GF-D8 (cell line): ENCODE measurements at regions not wholly inside any gene's neighbourhood (a gene's known extent, or its start where the extent isn't known, plus 50 kb on each side); places are given as distances from the start of the nearest gene placed in this dataset.

Experiments used
- DNase-seq: peaks from one replicate; lab custom pipeline; 2025; lab: John Stamatoyannopoulos, UW

- DNase-seq: no peak
Observed at GRCh38 chr2:223226264-223226663, 174.3 kb downstream of the KCNE4 start.

DNA sequence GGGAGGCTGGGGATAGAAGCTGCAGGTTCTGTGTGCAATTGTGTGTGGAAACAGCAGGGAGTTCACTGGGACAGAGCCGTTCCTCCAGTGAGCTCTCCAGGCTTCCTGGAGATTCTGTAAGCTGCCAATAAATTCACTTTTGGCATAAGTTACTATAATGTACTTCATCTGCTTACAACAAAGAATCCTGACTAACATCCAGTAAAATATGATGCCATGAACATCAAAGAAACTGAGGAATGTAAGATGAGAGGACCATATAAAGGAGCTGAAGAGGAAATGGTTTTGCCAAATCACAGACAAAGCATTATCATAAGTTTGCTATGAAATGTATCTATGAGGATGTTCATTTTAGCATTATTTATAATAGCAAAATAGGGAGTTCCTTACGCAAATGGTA is 175.3 kb downstream of the KCNE4 start:
- no peak for DNase-seq

DNA sequence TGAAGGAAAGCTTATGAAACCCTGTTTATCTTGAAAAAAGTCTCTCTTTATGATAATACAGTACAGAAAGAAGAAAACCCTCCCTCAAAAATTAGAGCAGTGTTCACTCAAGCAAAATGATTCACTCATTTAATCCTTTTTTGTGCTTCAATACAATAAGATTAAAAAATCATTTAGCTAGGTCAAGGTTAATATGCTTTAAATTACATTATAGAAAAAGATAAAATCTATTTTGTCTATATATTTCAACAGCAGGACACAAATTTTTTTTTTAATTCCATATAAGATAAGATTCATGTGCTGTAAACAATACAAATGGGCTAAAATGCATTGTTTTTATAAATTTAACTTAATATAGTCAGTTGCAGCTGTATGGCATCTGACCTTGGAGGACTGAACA is 176.9 kb downstream of the KCNE4 start:
- DNase-seq: no peak

DNA sequence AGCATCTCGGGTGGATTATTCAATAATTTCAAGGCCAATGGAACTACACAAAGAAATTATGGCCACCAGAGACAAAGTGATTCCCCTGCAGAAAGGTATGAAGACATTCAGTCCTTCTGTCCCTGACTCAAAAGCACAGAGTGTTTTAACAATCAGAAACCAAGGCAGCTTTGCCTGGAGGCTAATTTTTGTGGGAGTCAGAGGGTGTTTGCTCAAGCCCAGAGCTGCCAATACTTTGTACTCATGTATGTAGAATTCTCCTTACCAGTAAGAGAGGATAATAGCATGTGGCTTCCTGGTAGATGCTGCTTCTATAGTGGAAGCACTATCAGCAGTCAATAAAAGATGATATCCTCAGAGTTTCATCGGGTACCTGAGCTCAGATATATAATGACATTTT is 178.4 kb downstream of the KCNE4 start:
- DNase-seq: no peak

DNA sequence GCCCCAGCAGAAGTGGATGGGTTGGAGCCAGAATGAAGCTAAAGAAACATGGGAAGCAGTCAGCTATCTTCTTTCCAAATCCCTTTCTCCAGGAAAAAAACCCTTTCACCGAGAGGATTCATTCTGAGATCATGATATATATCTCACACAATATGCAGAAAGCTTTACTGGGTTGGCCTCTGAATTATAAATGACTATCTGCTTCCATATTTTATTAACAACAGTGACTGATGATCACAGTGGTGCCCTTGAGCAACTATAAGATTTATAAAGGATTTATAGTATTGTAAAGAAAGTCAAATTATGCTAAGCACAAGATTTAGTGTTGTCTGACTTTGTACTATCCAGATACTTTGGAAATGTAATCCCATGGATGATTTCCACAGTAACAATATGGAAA is 180.3 kb downstream of the KCNE4 start:
- no peak for DNase-seq

GRCh38 chr2:223232896-223233295 is 180.9 kb downstream of the KCNE4 start:
- no peak for DNase-seq

DNA sequence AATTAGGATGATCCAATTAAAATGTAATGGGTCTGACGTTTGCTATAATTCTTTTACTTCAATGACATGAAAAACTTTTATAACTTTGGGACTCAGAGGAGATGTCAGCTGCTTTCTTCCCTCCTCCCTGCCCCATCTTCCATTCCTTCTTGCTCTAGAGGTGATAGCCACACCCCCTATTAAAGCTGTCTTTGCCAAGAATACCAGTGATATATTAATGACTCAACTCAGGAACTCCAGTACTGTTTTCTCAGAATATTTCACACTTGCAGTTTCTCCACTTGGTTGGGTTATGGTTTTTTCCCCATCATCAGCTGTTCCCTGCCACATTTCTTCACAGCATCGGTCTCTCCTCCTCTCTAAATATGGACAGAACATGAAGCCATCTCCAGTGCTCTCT is 184.0 kb downstream of the KCNE4 start:
- DNase-seq: no peak

- no peak for DNase-seq
Observed at GRCh38 chr2:223238301-223238700, 186.3 kb downstream of the KCNE4 start.

DNA sequence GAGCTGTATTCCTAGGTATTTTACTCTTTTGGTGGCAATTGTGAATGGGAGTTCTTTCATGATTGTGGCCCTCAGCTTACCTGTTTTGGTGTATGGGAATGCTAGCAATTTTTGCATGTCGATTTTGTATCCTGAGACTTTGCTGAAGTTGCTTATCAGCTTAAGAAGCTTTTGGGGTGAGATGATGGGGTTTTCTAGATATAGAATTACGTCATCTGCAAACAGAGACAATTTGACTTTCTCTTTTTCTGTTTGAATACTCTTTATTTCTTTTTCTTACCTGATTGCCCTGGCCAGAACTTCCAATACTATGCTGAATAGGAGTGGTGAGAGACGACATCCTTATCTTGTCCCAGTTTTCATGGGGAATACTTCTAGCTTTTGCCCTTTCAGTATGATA is 191.2 kb downstream of the KCNE4 start:
- DNase-seq: no peak

DNA sequence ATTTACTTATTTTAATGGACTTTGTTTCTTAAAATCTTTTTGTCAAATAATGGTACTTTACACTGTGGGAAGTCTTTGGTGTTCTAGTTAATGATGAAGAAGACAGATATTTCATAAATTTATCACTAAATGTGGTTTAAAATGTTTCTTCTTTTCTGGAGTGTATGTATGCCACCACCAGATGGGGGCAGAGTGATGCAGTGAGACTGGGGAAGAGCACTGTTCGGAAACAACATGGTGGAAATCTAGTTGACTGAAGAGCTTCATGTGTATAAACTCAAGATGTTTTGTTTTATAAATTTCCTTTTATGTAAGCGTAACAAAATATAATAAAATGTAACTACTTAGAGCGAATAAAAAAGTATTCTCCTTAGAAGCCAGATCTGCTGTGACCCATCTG is 195.1 kb downstream of the KCNE4 start:
- DNase-seq: no peak

DNA sequence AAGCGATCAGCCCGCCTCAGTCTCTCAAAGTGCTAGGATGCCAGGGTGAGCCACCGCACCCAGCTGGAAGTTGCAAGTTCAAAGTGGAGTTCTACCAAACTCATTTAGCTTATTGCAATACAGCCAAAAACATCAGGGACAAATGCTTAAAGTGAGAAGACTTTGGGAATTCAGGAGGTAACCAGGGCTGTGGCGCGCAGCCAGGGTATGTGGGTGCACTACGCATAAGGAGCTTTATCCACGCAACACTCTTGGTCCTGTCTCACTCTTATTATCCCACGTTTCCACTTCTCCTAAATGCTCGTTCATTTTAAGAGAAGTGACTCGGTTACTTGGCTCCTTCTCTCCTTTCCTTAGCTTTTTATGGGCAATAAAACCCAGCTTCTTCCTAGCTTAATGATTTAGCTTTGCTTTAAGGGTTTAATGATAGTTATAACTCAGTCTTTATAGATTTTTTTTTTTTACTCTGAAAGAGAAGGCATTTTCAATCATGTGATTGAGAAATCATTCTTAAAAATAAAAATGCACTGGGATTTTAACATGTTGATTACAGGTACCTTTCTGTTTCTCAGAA is 199.8 kb downstream of the KCNE4 start:
- DNase-seq: no peak

DNA sequence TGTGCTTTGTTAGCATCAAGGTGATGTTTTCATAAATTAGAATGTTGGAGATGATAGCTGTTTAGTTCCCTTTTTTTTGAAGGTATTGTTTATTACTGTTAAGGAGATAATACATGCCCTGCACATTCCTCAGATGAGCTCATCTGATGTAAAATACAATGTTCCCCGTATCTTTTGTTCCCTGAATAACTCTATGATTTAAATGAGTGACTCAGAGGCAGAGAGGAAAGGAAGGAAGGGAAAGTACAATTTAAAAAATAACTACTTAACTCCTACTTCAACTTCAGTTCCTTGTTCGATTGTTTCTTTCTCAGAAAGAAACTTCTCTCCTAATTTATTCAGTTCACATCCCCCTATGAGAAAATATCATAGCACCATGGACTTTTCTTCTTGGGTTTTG is 208.7 kb downstream of the KCNE4 start:
- no peak for DNase-seq

- no peak for DNase-seq
Observed at GRCh38 chr2:223262946-223263345, 211.0 kb downstream of the KCNE4 start.

DNA sequence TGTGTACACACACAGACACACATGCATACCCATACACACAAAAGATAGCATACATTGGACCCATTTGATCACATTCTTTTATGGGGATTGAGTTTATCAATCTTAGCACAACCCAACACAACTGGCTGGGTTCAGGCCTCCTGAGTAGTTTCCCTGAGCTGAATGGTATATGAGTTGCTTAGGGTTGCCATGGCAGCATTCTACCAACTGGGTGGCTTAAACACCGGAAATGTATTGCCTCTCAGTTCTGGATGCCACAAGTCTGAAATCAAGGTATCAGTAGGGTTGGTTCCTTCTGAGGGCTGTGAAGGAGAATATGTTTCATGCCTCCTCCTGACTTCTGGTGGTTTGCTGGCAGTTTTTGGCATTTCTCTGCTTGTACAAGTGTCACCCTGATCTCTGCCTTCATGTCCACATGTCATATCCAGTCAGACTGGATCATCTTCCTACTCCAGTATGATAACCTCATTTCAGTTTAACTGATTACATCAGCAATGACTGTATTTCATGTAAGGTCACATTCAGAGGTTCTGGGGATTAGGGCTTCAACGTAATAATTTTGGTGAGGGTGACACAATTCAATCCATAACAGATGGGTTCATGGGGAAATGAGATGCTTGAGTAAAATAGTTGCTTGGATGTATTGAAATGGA is 212.7 kb downstream of the KCNE4 start:
- DNase-seq: no peak

DNA sequence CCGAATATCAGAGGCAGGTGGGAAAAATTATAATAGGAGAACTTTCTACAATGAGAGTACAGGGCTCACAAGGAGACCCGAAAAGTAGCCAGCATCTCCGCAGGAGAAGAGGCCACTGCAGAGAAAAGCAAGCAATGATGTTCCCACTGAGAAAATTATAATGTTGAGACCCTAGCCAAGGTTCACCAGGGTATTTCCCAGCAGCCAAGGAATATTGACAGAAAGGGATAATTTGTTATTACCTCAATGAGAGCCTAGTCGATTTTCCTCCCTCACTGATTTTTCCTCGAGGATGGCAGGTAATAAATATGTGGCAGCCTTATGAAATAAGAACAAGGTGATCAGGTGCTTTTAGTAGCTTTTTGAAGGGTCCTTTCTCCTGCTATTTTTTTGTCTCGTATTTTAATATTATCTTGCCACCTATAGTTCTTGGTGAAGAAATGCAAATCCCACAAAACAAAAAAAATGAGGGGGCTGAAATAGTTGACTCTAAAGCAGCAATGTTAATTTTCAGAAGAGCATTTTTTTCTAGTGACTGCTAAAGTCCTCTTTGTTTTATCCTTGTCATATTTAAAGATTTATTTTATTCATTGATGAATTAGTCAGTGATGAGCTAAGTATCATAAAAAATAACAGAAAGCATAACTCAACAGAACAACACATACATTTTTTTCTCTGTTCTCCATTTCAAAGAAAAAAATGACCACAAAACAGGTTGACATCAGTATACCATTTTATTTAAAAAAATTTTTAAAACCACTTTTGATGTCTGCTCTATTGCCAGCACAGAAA is 215.4 kb downstream of the KCNE4 start:
- DNase-seq: no peak

DNA sequence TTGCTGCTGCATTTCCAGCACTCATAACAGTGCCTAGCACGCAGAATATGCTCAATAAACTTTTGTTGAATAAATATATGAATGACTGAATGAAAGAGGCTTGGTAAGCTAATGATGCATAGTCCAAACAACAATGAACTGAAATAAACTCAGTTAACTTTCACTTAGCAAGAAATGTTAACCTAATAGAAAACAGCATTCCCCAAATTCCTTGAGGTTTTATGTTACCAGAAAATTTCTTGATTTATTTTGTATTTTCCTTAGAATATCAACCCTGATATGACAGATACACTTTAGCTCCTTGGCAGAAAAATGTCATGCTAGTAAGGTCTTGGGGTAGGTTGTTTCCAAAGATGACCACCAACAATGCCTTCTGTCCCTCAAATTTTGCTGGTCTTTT is 217.4 kb downstream of the KCNE4 start:
- no peak for DNase-seq

DNA sequence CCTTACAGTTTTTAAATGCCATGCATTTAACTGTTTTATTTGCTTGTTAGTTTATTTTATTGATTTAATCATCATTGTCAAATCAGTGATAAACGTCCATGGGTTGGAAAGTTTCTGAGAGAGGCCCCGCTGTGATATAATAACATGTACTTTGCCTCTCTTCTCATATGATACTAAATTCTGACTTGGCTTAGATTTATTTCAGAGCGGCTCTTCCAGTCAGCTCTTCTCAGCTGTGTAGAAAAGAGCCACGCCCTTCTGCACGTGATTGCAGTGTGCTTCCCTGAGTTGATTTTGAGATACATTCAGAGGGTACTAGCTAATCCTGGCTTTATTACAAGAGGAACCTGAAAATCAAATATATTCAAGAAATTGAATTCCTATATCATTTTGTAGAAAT is 218.6 kb downstream of the KCNE4 start:
- no peak for DNase-seq

- no peak for DNase-seq
Observed at GRCh38 chr2:223273995-223274394, 222.0 kb downstream of the KCNE4 start.

GRCh38 chr2:223282221-223282620 is 230.2 kb downstream of the KCNE4 start:
- no peak for DNase-seq

GRCh38 chr2:223283329-223283728 is 231.3 kb downstream of the KCNE4 start:
- DNase-seq: no peak

GRCh38 chr2:223283771-223284170 is 231.8 kb downstream of the KCNE4 start:
- no peak for DNase-seq

- no peak for DNase-seq
Observed at GRCh38 chr2:223285370-223286265, 233.6 kb downstream of the KCNE4 start.
